Neural progenitor cell (in vitro differentiated cells): ENCODE measurements at regions not wholly inside any gene's neighbourhood (a gene's known extent, or its start where the extent isn't known, plus 50 kb on each side); places are given as distances from the start of the nearest gene placed in this dataset.

Experiments used
- EZH2 ChIP-seq: fragments of 200-600 bp; sonication (generic); IDR thresholded peaks from 2 replicates; pipeline ENCODE4 v1.6.1; 2017; ENCODE audit warnings: antibody characterized with exemption, mild to moderate bottlenecking, moderate library complexity
- EZH2phosphoT487 ChIP-seq: fragments of 200-600 bp; sonication (generic); IDR thresholded peaks from 2 replicates; pipeline ENCODE4 v1.6.1; 2017; ENCODE audit warnings: antibody characterized with exemption
- TF ChIP-seq, protein P1 (sequence below): fragments of 200-600 bp; sonication (generic); IDR thresholded peaks from 2 replicates; pipeline ENCODE4 v1.5.1; 2017; ENCODE audit warnings: antibody characterized with exemption, mild to moderate bottlenecking

- TF ChIP-seq, protein P1, sequence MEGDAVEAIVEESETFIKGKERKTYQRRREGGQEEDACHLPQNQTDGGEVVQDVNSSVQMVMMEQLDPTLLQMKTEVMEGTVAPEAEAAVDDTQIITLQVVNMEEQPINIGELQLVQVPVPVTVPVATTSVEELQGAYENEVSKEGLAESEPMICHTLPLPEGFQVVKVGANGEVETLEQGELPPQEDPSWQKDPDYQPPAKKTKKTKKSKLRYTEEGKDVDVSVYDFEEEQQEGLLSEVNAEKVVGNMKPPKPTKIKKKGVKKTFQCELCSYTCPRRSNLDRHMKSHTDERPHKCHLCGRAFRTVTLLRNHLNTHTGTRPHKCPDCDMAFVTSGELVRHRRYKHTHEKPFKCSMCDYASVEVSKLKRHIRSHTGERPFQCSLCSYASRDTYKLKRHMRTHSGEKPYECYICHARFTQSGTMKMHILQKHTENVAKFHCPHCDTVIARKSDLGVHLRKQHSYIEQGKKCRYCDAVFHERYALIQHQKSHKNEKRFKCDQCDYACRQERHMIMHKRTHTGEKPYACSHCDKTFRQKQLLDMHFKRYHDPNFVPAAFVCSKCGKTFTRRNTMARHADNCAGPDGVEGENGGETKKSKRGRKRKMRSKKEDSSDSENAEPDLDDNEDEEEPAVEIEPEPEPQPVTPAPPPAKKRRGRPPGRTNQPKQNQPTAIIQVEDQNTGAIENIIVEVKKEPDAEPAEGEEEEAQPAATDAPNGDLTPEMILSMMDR = no peak
- TF ChIP-seq EZH2phosphoT487 (no peak), EZH2 (no peak)
Observed at GRCh38 chr12:23253191-23253590, 628.2 kb downstream of the ETNK1 start.
